Cardiac fibroblast (primary cell): ENCODE measurements at regions not wholly inside any gene's neighbourhood (a gene's known extent, or its start where the extent isn't known, plus 50 kb on each side); places are given as distances from the start of the nearest gene placed in this dataset.

Source experiments
- DNase-seq, 2 donors: peaks; one replicate each; pipeline versions ENCODE4 v3.0.0 to v3.0.0-alpha.2; 2010; ENCODE audit warnings: low read depth in 2 of 2
- H3K4me3 ChIP-seq, 2 donors: replicated peaks in 1 of 2; 1 replicate in 1 of 2; 2 replicates in 1 of 2; pipeline ENCODE4 v1.5.1; 2011; ENCODE audit warnings: low read depth in 2 of 2, low read length in 2 of 2, mild to moderate bottlenecking in 2 of 2, moderate library complexity in 1 of 2
- CTCF ChIP-seq: IDR thresholded peaks from one replicate; pipeline ENCODE4 v1.5.1; 2011; ENCODE audit warnings: low read depth, mild to moderate bottlenecking, low read length, inconsistent platforms

DNA sequence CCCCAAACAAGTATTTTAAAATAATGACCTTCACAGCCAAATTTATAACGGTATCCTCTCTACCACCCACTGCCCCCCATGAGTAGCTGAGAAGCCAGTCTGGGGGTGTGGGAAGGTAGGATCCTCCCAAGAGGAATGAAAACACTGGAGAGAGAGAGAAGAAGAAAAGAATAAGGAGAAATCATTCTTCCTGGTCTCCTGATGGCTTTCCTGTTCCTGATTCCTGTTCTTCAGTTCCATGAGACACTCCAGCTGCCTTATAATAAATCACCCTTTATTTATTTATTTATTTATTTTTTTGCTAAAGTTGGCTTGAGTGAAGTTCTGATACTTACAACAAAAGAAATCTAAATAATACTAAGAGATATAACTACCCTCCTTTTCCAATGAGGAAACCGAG is 56.4 kb upstream of the FAM20A start:
- no peak for TF ChIP-seq CTCF

GRCh38 chr17:68657166-68657565 is 56.0 kb upstream of the FAM20A start:
- DNase-seq = no peak
- no peak for TF ChIP-seq CTCF
- no peak overlapping the region for H3K4me3 ChIP-seq

More for the DNA sequence above, 56.4 kb upstream of the FAM20A start:
- DNase-seq = no peak
- H3K4me3 ChIP-seq = no peak overlapping the region

- no peak overlapping the region for H3K4me3 ChIP-seq
- no peak for TF ChIP-seq CTCF
- no peak for DNase-seq
Measured at GRCh38 chr17:68656666-68657065, 55.5 kb upstream of the FAM20A start.
